ENCODE measurements at regions not wholly inside any gene's neighbourhood (a gene's known extent, or its start where the extent isn't known, plus 50 kb on each side); places are given as distances from the start of the nearest gene placed in this dataset.

- H3K4me1 ChIP-seq (ENCODE audit: low read length) = peaks cover 21% of the 10 kb centered on the region
- no peaks in the 10 kb centered on the region for H4K20me1 ChIP-seq (ENCODE audit: insufficient read depth, low read length)
- H3K4me2 ChIP-seq (ENCODE audit: low read length) = no peak overlapping the region
- H3K36me3 ChIP-seq (replicated peaks; ENCODE audit: low read depth, low read length) = no peaks in the 10 kb centered on the region
- no peak overlapping the region for H2AFZ ChIP-seq (ENCODE audit: low read depth, low read length)
- no peak for TF ChIP-seq EZH2phosphoT487 (IDR thresholded peaks at IDR 0.05; ENCODE audit: low read depth)
- TF ChIP-seq CTCF (IDR thresholded peaks at IDR 0.05; ENCODE audit: low read depth, low read length) = no peak
- H3K27ac ChIP-seq (ENCODE audit: low read length) = no peak overlapping the region
- no peaks in the 10 kb centered on the region for H3K79me2 ChIP-seq (ENCODE audit: low read length)
- no peaks in the 10 kb centered on the region for H3K9me3 ChIP-seq (ENCODE audit: insufficient read depth, low read length)
- no peaks in the 10 kb centered on the region for H3K27me3 ChIP-seq (ENCODE audit: low read depth, low read length)
- no peak overlapping the region for H3K4me3 ChIP-seq (ENCODE audit: low read length)
- H3K9ac ChIP-seq (ENCODE audit: low read length) = no peak overlapping the region
These were observed 433.6 kb upstream of the FRG1 start for GRCh38 chr4:189507060-189507459.

GRCh38 chr4:189510601-189511000 is 430.1 kb upstream of the FRG1 start:
- TF ChIP-seq EZH2phosphoT487 (IDR thresholded peaks at IDR 0.05; ENCODE audit: low read depth) (no peak), CTCF (IDR thresholded peaks at IDR 0.05; ENCODE audit: low read depth, low read length) (no peak)

GRCh38 chr4:189511581-189511980 is 429.1 kb upstream of the FRG1 start:
- no peaks in the 10 kb centered on the region for H4K20me1 ChIP-seq (ENCODE audit: insufficient read depth, low read length)
- no peak overlapping the region for H3K27ac ChIP-seq (ENCODE audit: low read length)
- no peaks in the 10 kb centered on the region for H3K27me3 ChIP-seq (ENCODE audit: low read depth, low read length)
- no peak overlapping the region for H3K4me3 ChIP-seq (ENCODE audit: low read length)
- H2AFZ ChIP-seq (ENCODE audit: low read depth, low read length) = no peak overlapping the region
- H3K9ac ChIP-seq (ENCODE audit: low read length) = no peak overlapping the region
- no peaks in the 10 kb centered on the region for H3K4me1 ChIP-seq (ENCODE audit: low read length)
- H3K9me3 ChIP-seq (ENCODE audit: insufficient read depth, low read length) = no peaks in the 10 kb centered on the region
- TF ChIP-seq EZH2phosphoT487 (IDR thresholded peaks at IDR 0.05; ENCODE audit: low read depth) (no peak), CTCF (IDR thresholded peaks at IDR 0.05; ENCODE audit: low read depth, low read length) (no peak)
- H3K79me2 ChIP-seq (ENCODE audit: low read length) = no peaks in the 10 kb centered on the region
- no peaks in the 10 kb centered on the region for H3K36me3 ChIP-seq (replicated peaks; ENCODE audit: low read depth, low read length)
- no peak overlapping the region for H3K4me2 ChIP-seq (ENCODE audit: low read length)

More at GRCh38 chr4:189510601-189511000, 430.1 kb upstream of the FRG1 start:
- Histone ChIP-seq H2AFZ (ENCODE audit: low read depth, low read length) (no peak overlapping the region), H3K4me2 (ENCODE audit: low read length) (no peak overlapping the region), H3K79me2 (ENCODE audit: low read length) (no peaks in the 10 kb centered on the region), H3K27ac (ENCODE audit: low read length) (no peak overlapping the region), H3K4me1 (ENCODE audit: low read length) (no peaks in the 10 kb centered on the region), H3K4me3 (ENCODE audit: low read length) (no peak overlapping the region), H3K27me3 (ENCODE audit: low read depth, low read length) (no peaks in the 10 kb centered on the region), H3K36me3 (replicated peaks; ENCODE audit: low read depth, low read length) (no peaks in the 10 kb centered on the region), H3K9ac (ENCODE audit: low read length) (no peak overlapping the region), H4K20me1 (ENCODE audit: insufficient read depth, low read length) (no peaks in the 10 kb centered on the region), H3K9me3 (ENCODE audit: insufficient read depth, low read length) (no peaks in the 10 kb centered on the region)

GRCh38 chr4:189513421-189513820 is 427.3 kb upstream of the FRG1 start:
- Histone ChIP-seq H3K36me3 (replicated peaks; ENCODE audit: low read depth, low read length) (no peaks in the 10 kb centered on the region), H3K4me3 (ENCODE audit: low read length) (no peak overlapping the region), H3K27me3 (ENCODE audit: low read depth, low read length) (no peaks in the 10 kb centered on the region), H3K27ac (ENCODE audit: low read length) (no peak overlapping the region), H3K79me2 (ENCODE audit: low read length) (no peaks in the 10 kb centered on the region), H3K9ac (ENCODE audit: low read length) (no peak overlapping the region), H2AFZ (ENCODE audit: low read depth, low read length) (no peak overlapping the region), H3K4me1 (ENCODE audit: low read length) (no peaks in the 10 kb centered on the region), H4K20me1 (ENCODE audit: insufficient read depth, low read length) (no peaks in the 10 kb centered on the region), H3K9me3 (ENCODE audit: insufficient read depth, low read length) (no peaks in the 10 kb centered on the region), H3K4me2 (ENCODE audit: low read length) (no peak overlapping the region)
- TF ChIP-seq EZH2phosphoT487 (IDR thresholded peaks at IDR 0.05; ENCODE audit: low read depth) = no peak
- no peak for TF ChIP-seq CTCF (IDR thresholded peaks at IDR 0.05; ENCODE audit: low read depth, low read length)
